ENCODE measurements at regions not wholly inside any gene's neighbourhood (a gene's known extent, or its start where the extent isn't known, plus 50 kb on each side); places are given as distances from the start of the nearest gene placed in this dataset.

- H3K4me1 ChIP-seq (ENCODE audit: insufficient read depth, low read length) = no peaks in the 10 kb centered on the region
- H3K79me2 ChIP-seq (ENCODE audit: insufficient read depth, low read length) = no peaks in the 10 kb centered on the region
- H3K9ac ChIP-seq (ENCODE audit: low read depth, low read length) = no peak overlapping the region
- H3K4me2 ChIP-seq (ENCODE audit: insufficient read depth, low read length) = no peak overlapping the region
- no peaks in the 10 kb centered on the region for H3K9me3 ChIP-seq (ENCODE audit: insufficient read depth, low read length, severe bottlenecking)
- no peak overlapping the region for H3K27ac ChIP-seq (ENCODE audit: low read length)
- H3K4me3 ChIP-seq (ENCODE audit: low read depth in 1 of 2, low read length in 2 of 2) = no peak overlapping the region
- DNase-seq (no peak), ATAC-seq (ENCODE audit: insufficient read depth, low read depth) (no peak)
- H3K27me3 ChIP-seq (ENCODE audit: insufficient read depth, low read length, poor library complexity) = peaks cover 7% of the 10 kb centered on the region
- no peaks in the 10 kb centered on the region for H3K36me3 ChIP-seq (ENCODE audit: insufficient read depth, low read length)
- TF ChIP-seq EZH2 (IDR thresholded peaks at IDR 0.05; ENCODE audit: borderline replicate concordance, low read depth, low read length, severe bottlenecking) (no peak), CTCF (IDR thresholded peaks at IDR 0.05; ENCODE audit: borderline replicate concordance, extremely low read depth, low read length, poor library complexity, severe bottlenecking) (no peak)
- H2AFZ ChIP-seq (ENCODE audit: low read depth, low read length) = no peak overlapping the region
- H4K20me1 ChIP-seq (ENCODE audit: insufficient read depth, low read length) = no peaks in the 10 kb centered on the region
These were observed 82.6 kb upstream of the FOXQ1 start for GRCh38 chr6:1229301-1229700.

DNA sequence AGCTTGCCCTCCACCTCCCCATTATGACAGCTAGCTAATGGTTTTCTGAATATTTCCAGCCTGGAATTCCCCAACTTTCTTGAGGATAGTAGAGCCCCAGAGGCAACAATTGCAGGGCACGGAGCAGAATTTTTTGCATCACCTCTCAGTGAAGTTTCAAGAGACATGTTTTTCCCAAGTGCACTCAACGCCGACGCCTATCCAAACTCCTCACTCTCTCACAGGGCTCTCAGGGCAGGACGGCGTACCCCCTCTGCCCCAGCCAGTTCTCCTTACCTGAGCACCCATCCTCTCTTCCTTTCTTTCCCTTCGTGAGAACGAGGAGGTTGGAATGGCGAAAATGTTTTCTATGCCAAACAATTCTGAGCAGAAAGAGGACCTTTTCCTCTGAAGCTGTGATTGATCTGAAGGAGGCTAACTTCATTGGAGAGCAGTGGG lies 83.1 kb upstream of the FOXQ1 start:
- Histone ChIP-seq H3K27me3 (ENCODE audit: insufficient read depth, low read length, poor library complexity) (peaks cover 7% of the 10 kb centered on the region), H4K20me1 (ENCODE audit: insufficient read depth, low read length) (no peaks in the 10 kb centered on the region), H3K27ac (ENCODE audit: low read length) (no peak overlapping the region), H2AFZ (ENCODE audit: low read depth, low read length) (no peak overlapping the region), H3K9me3 (ENCODE audit: insufficient read depth, low read length, severe bottlenecking) (no peaks in the 10 kb centered on the region), H3K9ac (ENCODE audit: low read depth, low read length) (no peak overlapping the region), H3K4me3 (ENCODE audit: low read depth in 1 of 2, low read length in 2 of 2) (no peak overlapping the region), H3K36me3 (ENCODE audit: insufficient read depth, low read length) (no peaks in the 10 kb centered on the region), H3K4me2 (ENCODE audit: insufficient read depth, low read length) (no peak overlapping the region), H3K79me2 (ENCODE audit: insufficient read depth, low read length) (no peaks in the 10 kb centered on the region), H3K4me1 (ENCODE audit: insufficient read depth, low read length) (no peaks in the 10 kb centered on the region)
- no peak for DNase-seq
- no peak for ATAC-seq (ENCODE audit: insufficient read depth, low read depth)
- TF ChIP-seq CTCF (IDR thresholded peaks at IDR 0.05; ENCODE audit: borderline replicate concordance, extremely low read depth, low read length, poor library complexity, severe bottlenecking) = no peak
- no peak for TF ChIP-seq EZH2 (IDR thresholded peaks at IDR 0.05; ENCODE audit: borderline replicate concordance, low read depth, low read length, severe bottlenecking)

- DNase-seq = no peak
- Histone ChIP-seq H3K9ac (ENCODE audit: low read depth, low read length) (no peak overlapping the region), H3K27me3 (ENCODE audit: insufficient read depth, low read length, poor library complexity) (peaks cover 7% of the 10 kb centered on the region), H3K4me1 (ENCODE audit: insufficient read depth, low read length) (no peaks in the 10 kb centered on the region), H3K27ac (ENCODE audit: low read length) (no peak overlapping the region), H4K20me1 (ENCODE audit: insufficient read depth, low read length) (no peaks in the 10 kb centered on the region), H3K79me2 (ENCODE audit: insufficient read depth, low read length) (no peaks in the 10 kb centered on the region), H2AFZ (ENCODE audit: low read depth, low read length) (no peak overlapping the region), H3K4me2 (ENCODE audit: insufficient read depth, low read length) (no peak overlapping the region), H3K4me3 (ENCODE audit: low read depth in 1 of 2, low read length in 2 of 2) (no peak overlapping the region), H3K9me3 (ENCODE audit: insufficient read depth, low read length, severe bottlenecking) (no peaks in the 10 kb centered on the region), H3K36me3 (ENCODE audit: insufficient read depth, low read length) (no peaks in the 10 kb centered on the region)
- no peak for ATAC-seq (ENCODE audit: insufficient read depth, low read depth)
- TF ChIP-seq EZH2 (IDR thresholded peaks at IDR 0.05; ENCODE audit: borderline replicate concordance, low read depth, low read length, severe bottlenecking) (no peak), CTCF (IDR thresholded peaks at IDR 0.05; ENCODE audit: borderline replicate concordance, extremely low read depth, low read length, poor library complexity, severe bottlenecking) (no peak)
These were observed 83.8 kb upstream of the FOXQ1 start for GRCh38 chr6:1227935-1228753.

All from DND-41 (cell line).